GOT3 (cell line): ENCODE measurements at regions not wholly inside any gene's neighbourhood (a gene's known extent, or its start where the extent isn't known, plus 50 kb on each side); places are given as distances from the start of the nearest gene placed in this dataset.

Experiments used
- DNase-seq: peaks from one replicate; lab custom pipeline; 2025; ENCODE audit warnings: mixed read lengths; lab: John Stamatoyannopoulos, UW

DNA sequence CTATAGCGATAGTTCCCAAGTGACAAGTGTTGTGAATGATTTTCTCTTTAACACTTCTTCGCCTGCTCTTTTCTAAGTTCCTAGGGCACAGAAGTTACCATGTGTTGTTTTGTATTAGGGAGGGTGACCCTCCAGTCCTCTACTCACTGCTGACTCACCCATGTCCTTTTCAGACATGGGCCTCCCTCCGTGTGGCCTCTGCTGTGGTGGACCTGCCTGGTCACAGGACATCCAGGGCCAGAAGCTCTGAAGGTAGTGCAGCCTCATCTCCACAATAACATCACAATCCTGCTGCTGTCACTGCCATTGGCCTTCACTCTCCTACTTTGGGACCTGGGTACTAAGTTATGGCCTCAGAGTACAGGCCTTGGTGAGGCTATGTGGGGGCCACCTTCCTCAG is 87.1 kb upstream of the TNFAIP3 start:
- no peak for DNase-seq

DNA sequence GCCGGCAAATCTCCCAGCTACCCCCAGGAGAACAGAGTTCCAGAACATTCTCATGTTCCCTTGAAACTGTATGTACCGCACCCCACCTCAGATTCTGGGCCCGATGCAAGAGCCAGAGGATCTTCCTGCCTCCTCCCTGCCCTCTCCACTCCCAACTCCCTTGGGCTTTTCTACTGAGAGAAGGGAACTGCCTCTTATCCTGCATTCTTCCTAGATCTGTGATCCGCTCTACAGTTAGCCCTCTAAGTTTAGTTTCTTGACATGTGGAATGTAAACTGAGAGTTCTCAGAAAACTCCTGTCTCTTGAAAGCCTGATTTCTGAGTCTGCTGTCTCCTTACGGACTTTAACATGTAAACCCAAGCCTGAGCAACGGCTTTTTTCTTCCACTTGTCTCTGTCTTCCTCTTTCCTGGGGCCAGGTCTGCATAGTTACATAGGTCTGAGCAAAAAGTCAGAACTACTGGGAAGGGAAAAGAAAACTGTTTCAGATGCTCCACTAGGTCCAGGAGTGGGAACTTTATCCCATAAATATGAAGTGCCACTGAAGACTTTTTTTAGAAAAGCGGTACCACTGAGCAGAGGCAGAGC is 86.5 kb upstream of the TNFAIP3 start:
- no peak for DNase-seq

DNA sequence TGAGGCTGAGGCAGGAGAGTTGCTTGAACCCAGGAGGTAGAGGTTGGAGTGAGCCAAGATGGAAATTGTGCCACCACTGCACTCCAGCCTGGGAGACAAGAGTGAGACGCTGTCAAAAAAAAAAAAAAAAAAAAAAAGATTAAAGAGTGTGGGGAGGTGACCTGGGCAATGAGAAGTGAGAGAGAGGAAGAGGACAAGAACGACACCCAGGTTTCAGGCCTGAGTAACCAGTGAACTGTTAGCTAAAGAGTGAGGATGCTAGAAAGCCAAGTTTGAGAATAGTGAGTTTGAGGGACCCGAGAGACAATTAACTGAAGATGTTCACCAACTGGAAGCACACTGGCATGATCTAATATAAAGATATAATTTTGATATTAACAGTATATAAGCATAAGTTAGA is 85.4 kb upstream of the TNFAIP3 start:
- no peak for DNase-seq

DNA sequence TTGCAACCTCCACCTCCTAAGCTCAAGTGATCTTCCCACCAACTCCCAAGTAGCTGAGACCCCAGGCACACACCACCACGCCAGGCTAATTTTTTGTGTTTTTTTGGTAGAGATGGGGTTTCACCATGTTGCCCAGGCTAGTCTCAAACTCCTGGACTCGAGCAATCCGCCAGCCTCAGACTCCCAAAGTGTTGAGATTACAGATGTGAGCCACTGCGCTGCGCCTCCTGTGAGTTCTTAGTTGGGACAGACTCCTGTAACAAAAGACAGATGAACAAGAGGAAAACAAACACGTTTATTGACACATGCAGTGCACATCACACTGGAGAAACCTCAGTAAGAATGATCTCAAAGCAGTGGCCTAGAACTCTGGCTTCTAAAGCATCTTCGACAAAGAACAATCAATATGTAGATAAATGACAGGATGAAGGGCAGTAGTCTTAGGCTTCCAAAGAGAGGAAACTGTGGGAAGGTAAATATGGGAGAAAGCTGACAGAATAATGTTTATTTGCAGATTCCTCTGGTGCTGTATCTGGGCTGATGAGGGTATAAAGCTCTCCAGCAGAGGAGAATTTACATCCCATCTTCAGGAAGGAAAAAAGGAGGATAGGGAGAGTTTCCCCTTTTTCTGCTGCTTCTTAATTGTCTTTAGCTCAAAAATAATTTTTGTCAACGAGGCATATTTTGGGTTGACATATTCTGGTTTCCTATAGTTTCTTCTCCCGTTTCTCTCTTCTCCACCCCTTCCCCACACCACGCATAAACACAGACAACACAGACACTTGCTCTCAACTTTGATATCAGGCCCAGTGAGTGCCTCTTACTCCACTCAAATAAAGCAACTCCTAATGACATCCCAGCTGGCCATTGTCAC is 84.7 kb upstream of the TNFAIP3 start:
- no peak for DNase-seq

DNA sequence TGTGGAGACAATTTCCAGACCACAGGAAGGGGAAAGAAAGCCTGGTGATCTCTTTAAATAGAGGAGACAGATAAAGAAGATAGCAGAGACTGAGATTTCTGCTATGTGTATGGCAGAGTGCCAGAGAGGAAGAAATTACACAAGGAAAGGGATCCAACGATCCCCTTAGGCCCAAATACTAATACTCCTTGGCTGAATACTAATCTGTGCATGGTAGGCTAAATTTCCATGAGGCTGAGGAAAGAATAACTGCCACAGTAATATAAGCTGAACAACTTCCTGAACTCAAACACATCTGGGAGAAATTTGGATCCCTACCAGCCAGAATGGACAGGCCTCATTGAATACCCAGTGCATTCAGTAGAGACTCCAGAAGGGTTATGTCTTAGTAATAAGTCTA is 83.3 kb upstream of the TNFAIP3 start:
- no peak for DNase-seq

DNA sequence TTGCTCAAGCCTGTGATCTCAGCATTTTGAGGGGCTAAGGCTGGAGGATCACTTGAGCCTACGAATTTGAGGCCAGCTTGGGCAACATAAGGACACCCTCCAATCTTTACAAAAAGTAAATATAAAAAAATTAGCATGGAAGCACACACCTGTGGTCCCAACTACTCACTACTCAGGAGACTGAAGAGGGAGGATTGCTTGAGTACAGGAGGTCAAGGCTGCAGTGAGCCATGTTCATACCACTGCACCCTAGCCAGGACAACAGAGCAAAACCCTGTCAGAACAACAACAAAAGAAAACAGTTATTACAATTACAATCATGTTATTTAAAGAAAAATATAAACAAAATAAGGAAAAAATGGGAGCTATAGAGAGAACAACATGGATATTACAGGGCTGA is 82.5 kb upstream of the TNFAIP3 start:
- DNase-seq, result no peak

DNA sequence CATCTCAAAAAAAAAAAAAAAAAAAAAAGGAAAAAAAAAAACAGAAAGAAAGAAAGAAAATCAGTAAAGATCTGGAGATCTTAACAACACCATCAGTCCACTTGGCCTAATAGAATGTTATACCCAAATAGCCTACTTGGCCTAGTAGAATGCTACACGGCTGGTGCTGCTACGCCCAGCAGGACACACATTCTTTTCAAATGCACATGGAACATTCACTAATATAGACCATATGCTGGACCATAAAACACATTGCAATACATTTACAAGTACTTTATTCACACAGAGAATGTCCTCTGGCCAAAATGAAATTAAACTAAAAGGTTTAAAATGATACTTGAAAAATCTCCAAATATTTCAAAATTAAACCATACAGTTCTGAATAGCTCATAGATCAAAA is 80.0 kb upstream of the TNFAIP3 start:
- no peak for DNase-seq

DNA sequence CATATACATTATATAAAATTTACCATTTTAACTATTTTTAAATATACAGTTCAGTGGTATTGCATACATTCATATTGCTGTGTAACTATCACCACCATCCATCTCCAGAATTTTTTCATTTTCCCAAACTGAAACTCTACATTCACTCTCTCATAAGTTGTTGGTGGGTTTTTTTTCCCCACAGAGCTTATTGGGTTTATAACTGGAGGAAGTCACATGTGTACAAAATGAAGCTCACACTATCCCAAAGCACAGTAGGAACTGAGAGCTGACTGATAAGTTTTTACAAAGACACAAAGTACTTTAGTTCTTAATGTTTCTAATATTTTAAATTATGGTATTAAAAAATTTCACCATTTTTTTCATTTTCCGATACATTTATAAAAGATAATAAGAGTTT is 78.8 kb upstream of the TNFAIP3 start:
- no peak for DNase-seq

DNA sequence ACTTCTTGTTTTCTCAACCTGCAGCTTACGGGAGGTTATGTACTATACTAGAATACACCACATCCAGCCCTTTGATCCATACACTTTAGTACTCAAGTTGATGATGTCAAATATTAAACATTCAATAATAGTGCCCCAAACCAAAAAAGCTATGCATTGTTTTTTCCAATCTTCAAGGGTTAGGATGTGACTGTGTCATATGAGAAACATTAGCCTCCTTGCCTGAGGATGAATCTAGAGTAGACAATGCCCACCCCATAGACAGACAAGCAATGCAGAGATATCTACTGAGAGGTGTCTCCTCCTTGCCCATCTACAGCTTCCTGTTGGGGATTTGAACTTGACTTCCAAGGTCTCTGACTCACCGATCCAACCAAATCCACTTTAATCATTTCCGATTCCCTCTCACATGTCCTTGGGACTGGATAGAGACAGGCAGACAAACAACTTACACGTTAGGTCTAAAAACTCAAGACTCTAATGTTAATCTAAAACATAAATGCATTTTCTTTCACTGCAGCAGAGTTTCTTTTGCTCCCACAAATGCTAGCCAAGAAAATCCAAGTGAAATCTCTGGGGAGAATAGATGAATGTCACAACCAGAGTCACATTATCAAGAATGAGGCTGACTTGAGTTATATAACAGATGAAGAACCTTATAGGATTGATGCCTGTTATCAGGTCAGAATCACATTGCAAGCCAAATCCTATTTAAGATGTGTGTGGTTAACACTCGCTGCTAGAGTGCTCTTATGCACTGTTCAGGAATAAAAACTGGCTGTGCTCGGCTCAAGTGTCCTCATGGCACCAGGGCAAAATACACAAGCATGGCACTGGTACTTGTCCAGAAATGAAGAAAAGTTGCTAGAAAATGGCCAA is 75.5 kb upstream of the TNFAIP3 start:
- no peak for DNase-seq

DNA sequence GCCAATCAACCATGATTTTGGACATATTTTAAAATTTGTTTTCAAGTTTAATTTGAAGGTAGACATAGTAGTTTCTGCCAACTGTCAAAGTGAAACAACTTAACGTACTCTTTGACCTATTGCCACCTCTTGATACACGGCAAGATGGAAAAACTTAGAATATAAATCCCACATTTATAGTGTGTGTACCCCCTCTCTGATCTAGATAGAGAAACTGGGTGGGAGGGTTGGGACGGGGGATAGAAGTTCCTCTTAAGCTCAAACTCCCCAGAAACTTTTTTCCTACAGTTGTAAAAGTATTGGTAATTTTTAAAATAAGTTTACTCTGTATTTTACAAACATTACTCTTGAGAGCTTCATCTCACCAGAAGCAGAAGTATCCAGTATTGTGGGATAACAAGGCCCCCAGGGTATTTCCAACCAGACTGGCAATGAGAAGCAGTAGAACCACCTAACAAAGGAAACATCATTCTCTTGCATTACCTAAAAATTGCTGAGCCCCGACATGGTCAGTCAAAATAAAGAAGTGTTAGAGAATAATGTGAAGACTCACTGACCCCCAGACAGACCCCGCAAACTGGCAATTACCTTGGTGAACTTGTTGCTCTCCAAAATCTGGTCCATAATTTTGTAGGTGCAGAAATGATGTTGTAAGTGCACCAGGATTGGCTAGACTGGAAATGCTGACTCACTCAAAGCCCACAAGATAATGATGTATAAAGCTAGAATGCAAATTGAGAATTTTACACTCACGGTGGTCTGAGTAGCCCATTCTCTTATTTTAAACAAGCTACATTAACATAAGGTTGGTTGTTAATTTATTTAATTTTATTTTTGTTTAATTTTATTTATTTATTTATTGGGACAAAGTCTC is 74.7 kb upstream of the TNFAIP3 start:
- DNase-seq, result no peak

DNA sequence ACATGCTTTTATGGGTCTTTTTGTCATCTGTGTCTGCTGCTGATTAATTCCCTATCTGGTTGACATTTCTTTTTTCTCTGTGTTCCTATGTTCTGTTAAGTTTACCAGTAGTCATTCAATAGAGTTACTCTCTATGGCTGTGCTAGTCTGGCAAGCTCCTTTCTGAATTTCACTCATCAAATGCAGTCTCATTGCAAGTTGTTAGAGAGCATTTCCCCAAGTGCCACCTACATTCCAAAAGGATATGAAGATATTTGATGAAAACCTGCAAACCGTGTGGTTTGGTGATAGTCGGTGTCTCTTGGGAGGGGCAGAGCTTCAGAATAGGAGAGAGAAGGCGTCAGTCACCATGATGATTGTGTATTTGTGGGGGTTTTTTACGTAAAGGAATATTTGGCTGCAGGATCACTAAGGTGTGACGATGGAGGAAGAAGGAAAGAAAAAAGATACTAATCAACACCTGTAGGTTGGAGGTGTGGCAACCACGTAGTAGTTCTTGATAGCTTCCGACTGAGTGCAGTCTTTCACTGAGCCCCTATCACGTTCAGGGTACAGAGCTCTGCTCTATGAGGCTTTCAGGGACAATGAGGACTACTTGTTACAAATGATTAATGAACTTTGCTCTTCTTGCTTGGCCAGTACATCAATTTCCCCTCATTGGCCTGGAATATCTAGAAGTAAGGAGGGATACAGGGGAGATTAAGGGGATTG is 73.1 kb upstream of the TNFAIP3 start:
- DNase-seq, result no peak

DNA sequence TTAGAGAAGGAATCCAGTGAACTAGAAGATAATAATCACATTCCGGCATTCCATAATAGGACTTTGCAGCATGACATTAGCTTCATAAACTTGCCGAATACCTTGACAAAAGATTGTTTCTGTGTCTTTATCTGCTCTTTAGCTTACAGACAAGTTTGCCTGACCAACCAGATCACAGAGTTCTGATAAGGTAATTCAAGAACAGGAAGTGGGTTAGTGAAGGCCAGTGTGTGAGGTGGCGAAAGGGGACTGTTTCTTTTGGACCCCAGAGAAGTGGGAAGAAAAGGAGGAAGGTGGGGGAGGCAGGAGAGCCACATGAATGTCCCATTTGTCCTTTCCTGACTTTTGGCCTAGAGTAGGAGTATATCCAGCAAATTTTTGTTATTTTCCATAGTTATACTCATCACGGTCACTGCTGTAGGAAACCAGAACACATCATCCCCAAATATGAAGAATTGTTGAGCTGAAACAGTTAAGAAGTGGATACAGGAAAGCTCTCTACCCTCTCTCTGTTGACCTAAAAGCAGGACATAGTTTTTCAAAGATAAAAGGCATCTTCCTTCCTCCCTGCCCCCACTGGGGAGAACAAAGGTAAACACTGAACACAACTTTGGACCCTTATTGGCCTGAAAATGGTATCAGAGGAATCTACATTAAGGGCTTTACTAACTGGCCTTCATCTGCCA is 72.4 kb upstream of the TNFAIP3 start:
- DNase-seq, result no peak

DNA sequence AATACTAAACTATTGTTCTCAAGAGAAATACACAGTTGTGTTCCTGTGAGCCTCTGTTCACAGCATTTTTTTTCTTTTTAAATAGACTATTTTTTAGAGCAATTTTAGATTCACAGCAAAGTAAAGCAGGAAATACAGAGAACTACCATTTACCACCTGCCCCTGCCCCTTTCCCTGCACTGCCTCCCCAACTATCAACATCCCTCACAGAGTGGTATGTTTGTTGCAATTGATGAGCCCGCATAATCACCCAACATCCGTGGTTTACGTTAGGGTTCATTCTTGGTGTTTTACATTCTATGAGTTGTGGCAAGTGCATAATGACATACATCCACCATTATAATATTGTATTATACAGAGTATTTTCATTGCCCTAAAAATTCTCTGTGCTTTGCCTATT is 71.6 kb upstream of the TNFAIP3 start:
- no peak for DNase-seq

DNA sequence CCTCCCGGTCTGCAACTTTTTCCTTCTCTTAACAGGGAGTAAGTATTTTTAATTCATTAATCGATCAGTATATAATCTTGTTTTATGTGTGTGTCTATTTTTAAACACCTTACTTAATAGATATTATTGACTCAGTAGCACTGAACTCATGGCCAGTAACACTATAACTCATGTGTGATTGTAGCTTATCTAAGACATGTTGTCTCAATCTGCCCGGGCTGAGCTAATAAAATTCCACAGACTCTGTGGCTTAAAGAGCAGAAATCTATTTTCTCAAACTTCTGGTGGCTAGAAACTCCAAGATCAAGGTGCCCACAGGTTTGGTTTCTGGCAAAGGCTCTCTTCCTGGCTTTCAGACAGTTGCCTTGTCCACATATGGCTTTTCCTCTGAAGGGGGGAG is 68.8 kb upstream of the TNFAIP3 start:
- DNase-seq, result no peak

DNA sequence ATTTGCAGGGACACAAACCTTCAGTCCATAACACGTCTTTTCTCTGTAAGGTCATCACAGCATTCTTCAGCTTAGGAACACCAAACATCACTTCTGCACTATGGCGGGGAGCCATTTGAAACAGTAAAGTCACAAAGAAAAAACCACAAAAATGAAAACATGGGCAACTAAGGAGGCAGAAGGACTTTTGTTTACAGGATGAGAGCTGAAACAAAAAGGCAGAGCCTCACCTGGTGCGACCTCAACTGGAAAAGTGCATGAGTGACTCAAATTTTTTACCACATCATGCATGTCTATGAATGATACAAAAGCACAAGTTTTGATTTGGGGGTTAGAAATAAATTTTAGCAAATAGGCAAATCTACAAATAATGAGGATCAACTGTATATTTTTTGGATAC is 68.2 kb upstream of the TNFAIP3 start:
- DNase-seq, result no peak

DNA sequence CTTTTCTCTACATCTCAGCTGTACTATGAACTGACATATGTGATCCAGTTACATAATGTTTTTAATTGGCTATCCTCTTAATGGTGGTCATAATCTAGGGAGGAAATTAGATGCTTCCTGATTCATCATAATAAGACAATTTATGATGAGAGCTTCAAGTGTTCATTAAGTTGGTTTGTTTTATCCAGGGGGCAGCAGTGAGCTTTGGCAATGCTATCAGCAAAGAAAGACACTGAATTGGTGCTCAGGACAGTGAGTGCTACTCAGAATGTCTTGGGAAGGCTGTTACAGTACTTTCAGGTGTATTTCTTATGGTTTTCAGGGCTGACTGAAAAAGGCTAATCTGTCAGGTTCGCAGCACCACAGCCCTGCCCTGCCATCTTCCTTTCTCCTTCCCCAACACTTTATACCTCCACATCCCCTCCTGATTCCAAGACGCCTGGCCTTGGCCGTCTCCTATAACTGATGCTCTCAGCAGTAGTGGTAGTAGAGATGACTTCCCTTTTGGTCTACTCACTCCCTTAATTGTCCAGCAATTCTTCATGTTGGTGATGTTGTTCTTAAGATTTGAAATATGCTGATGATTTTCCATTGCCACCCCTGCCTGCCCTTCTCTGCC is 67.0 kb upstream of the TNFAIP3 start:
- DNase-seq, result no peak

DNA sequence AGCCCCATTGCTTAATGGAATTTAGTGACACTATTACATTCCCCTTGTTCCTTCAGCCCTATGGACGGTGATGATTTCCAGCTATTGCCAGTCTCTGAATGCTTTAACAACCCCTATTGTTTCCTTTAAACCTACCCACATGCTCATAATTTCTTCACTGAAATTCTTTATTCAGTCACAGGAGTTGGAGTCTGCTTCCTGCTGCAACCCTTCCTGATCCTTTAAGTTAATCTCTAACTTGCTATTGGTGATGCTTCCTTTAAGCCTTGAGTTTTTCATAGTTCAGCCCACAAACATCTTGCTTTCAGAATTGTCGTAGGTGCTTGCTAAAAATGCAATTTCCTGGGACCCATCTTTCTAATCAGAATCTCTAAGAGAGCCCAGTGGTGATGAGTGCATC is 66.3 kb upstream of the TNFAIP3 start:
- DNase-seq, result no peak

DNA sequence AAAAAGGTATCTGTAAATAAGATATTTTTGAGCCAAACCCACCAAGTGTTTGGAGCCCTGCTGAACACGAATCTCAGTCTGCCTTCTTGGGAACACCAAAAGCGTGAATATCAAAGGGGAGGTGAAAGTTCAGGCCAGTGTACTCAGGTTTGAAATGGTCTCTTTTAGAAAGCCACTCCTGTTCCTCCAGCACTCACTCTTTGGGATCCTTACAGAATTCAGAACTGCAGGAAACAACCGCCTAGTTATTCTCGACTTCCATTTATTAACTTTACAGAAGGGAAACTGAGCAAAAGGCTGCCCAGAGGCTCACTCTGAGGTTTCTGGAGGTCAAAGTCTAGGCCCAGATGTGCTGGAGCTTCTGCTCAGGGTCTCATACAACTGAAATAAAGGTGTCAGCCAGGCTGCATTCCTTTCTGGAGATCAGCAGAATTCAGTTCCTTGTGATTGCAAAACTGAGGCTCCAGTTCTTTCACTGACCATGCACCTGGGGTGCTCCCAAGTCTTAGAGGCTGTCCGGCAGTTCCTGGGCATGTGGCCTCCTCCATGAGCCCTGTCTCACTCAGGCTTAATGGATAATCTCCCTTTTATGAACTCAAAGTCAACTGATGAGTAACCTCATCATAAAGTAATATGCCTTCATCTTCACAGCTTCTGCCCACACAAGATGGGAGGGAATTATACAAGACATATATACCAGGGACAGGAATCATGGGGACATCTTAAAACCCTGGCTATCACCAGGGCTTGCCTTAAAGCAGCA is 65.5 kb upstream of the TNFAIP3 start:
- no peak for DNase-seq

DNA sequence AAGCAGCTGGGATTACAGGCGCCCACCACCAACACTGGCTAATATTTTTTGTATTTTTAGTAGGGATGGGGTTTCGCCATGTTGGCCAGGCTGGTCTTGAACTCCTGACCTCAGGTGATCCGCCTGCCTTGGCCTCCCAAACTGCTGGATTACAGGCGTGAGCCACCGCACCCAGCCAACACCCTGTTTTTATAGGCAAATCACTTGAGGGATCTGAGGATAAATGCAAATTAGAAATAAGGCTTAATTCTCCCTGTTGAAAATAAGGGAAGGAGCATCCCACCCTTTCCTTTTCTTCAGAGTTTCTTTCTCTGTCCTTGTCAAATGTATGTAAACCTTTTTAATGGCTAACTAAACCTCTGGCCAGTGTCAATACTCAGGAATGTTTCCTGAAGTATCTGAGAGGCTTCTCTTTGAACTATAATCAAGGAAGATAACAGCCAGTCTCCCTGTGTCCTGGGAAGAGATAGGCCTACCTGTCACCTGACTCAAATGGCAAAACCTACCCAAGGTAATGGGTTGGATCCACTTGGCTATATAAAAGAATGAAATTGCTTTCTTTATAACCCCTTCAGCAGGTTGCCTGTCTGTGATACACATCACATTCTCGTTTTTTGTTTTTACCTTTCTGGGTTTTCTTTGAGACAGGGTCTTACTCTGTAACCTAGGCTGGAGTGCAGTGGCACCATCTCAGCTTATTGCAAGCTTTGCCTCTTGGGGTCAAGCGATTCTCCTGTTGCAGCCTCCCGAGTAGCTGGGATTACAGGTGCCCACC is 64.5 kb upstream of the TNFAIP3 start:
- no peak for DNase-seq
